ENCODE measurements at regions not wholly inside any gene's neighbourhood (a gene's known extent, or its start where the extent isn't known, plus 50 kb on each side); places are given as distances from the start of the nearest gene placed in this dataset.
"Not testable (repeated sequence)": the region's sequence is repeated elsewhere in the genome, so short reads cannot be mapped to it uniquely, and the experiment has no call there.

DNA sequence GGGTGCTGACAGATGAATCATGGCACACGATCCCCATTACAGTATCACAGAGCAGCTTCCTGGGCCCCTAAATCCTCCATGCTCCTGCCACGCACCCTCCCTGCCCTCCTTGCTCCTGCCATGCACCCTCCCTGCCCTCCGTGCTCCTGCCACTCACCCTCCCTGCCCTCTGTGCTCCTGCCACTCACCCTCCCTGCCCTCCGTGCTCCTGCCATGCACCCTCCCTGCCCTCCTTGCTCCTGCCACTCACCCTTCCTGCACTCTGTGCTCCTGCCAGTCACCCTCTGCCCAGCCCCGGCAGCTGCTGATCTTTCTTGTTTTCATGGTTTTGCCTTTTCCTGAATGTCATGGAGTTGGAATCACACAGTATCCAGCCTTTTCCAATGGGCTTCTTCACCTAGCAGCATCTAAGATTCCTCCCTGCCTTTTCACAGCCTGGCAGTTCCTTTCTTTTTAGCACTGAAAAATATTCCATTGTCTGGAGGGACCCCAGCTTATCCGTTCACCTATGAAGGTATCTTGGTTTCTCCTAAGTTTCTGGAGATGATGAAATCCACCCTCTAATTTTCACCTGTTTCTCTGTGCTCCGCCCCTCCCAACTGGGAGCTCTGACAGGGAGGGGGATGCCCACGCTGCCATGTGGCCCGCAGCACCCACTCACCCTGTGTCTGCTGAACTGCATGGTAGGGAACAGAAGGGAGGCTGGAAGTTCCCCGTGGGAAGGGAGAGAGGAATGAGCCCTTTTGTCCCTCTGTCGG, 142.3 kb downstream of the NPIPB11 start:
- not testable (repeated sequence) for TF ChIP-seq POLR2A (IDR thresholded peaks at IDR 0.05)
- TF ChIP-seq, protein P1, sequence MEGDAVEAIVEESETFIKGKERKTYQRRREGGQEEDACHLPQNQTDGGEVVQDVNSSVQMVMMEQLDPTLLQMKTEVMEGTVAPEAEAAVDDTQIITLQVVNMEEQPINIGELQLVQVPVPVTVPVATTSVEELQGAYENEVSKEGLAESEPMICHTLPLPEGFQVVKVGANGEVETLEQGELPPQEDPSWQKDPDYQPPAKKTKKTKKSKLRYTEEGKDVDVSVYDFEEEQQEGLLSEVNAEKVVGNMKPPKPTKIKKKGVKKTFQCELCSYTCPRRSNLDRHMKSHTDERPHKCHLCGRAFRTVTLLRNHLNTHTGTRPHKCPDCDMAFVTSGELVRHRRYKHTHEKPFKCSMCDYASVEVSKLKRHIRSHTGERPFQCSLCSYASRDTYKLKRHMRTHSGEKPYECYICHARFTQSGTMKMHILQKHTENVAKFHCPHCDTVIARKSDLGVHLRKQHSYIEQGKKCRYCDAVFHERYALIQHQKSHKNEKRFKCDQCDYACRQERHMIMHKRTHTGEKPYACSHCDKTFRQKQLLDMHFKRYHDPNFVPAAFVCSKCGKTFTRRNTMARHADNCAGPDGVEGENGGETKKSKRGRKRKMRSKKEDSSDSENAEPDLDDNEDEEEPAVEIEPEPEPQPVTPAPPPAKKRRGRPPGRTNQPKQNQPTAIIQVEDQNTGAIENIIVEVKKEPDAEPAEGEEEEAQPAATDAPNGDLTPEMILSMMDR (IDR thresholded peaks at IDR 0.05) = not testable (repeated sequence)

All from transverse colon (tissue), 3 donors.